HG03280 (cell line): ENCODE measurements at regions not wholly inside any gene's neighbourhood (a gene's known extent, or its start where the extent isn't known, plus 50 kb on each side); places are given as distances from the start of the nearest gene placed in this dataset.
A peak's percentile ranks its signal among the peaks of the same experiment; 100 is the strongest.

ENCODE experiments used
- ATAC-seq: cut with Tn5 transposase; IDR thresholded peaks from one replicate; pipeline ENCODE4 v1.9.1; 2021; ENCODE audit warnings: mild to moderate bottlenecking, moderate library complexity; ENCODE audit not compliant: unreplicated experiment

DNA sequence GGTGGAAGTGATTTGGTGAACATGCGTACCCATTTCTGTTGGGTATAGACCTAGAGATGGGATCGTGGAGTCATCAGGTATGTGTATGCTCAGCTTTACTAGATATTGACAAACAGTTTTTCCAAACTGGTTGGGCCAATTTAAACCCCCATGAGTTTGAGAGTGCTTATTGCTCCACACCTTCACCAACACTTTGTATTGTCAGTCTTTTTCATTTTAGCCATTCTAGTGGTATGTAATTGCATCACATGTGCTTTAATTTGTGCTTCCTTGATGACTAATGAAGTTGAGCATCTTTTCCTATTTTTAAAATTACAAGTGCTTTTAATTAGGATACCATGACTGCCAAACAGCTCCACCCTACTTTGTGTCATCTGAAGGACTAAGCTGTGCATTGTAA, 158.9 kb upstream of the AKIRIN2 start:
- no peak for ATAC-seq

DNA sequence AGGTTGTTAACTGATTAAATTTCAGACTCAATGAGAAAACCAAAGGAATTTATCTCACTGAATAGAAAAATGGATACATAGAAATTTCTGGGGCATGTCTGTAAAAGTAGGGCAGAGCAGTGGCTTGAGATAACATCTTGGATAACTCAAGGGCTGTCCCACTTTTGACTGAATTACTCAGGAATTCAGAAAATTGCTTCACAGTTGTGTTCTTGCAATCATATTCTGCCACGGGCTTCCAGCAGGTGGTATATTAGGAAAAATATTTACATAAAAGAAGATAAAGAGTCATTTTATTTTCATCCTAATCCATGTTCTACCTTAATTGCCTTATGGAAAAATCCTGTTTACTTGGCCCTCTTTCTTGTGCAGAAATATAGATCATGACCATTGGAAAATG, 156.4 kb upstream of the AKIRIN2 start:
- no peak for ATAC-seq

DNA sequence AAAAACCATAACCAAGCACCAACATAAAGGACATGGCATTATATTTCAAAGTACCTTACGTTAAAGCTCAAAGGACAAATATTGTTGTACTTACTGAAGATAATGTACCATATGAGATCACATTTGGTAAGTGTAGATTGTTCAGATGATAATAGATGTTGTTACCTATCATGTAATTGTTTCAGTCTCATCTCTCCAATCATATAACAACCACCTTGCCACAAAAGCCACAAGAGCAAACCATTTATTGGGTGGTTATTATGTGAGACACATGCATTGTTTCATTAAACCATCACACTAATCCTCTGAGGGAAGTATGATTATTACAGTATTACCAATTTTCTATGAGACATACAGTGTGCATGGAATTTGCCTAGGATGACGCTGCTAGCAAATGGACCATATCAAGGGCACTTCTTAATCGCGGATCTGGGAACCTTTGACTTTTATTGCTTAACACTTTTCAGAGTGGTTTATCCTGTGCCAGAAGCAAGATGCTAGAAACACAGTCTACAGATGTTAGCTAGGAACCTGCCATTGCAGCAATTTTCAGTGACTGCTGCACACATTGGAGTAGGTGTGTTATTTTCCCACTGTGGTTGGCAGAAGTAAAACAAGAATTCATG, 149.8 kb upstream of the AKIRIN2 start:
- no peak for ATAC-seq

GRCh38 chr6:87848616-87849015, 146.6 kb upstream of the AKIRIN2 start:
- no peak for ATAC-seq

DNA sequence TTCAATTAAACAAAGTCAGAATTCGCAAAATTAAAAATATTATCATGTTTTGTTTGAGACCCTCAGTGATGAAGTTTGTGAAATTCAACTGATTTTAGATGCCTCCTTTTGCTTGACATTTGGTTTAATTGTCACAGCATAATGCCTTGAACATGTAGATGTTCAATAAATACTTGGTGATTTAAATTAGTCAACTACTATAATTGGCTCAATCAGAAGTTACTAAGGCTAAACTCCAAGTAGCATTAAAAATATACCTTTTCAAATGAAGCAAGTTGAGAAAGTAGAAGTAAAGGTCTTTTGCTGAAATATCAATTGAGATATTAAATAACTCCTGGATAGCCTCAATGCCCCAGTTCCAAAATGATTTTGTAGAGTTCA, 145.8 kb upstream of the AKIRIN2 start:
- ATAC-seq: no peak

DNA sequence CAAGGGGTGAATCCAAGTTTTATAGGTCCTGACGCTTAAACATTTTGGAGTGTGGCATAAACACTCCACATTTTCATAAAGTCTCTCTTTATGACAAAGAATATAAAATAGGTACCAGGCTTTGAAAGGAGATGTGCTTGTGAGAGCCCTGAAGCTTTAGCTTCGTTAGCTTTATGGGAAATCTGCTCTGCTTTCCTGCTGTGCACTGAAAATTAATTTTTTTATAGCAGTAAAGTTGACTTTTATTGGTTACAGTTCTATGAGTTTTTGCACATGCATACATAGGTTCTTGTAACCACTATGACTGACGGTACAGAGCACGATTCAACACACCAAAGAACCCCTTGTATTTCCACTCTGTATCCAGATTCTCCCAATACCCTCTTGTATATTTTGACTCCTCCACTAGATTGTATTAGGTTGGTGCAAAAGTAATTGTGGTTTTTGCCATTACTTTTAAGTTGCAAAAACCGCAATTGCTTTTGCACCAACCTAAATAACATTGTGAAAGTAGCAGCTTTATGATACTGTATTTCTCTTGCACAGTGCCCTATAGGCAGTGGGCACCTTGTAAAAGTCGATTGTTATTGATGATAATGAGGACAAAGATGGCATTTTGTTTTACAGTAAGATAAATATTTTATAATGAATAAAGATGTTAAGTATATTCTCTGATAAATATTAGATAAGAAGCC, 145.2 kb upstream of the AKIRIN2 start:
- no peak for ATAC-seq

DNA sequence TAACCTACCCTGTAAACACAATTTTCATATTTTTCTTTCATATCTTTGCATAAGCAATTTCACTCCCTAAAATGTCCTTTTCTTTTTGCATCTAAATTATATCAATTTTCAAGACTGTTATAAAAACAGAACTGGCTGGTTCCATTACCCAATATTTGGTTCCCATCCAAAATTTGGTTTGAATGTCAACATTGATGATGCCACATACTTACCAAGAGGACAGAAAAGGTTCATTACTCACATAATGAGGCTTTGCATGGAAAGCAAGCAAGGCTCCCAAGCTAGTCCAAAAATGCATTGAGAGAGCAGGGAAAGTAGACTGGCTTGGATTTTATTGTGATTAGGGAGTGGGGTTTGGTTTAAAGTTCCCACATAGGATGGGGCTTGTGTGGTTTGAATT, 144.4 kb upstream of the AKIRIN2 start:
- no peak for ATAC-seq

DNA sequence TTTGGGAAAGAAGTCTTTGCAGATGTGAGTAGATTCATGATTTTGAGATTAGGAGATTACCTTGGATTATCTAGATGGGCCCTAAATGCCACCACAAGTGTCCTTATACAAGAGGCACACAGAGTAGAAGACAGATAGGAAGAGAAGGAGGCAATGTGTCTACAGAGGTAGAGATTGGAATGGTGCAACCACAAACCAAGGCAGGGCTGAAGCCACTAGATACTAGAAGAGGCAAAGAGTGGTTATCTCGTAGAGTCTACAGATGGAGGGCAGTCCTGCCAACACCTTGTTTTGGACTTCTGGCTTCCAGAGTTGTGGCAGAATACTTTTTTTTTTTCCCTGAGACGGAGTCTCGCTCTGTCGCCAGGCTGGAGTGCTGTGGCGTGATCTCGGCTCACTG, 138.3 kb upstream of the AKIRIN2 start:
- ATAC-seq: no peak

- no peak for ATAC-seq
These were observed 135.8 kb upstream of the AKIRIN2 start for GRCh38 chr6:87837876-87838275.

DNA sequence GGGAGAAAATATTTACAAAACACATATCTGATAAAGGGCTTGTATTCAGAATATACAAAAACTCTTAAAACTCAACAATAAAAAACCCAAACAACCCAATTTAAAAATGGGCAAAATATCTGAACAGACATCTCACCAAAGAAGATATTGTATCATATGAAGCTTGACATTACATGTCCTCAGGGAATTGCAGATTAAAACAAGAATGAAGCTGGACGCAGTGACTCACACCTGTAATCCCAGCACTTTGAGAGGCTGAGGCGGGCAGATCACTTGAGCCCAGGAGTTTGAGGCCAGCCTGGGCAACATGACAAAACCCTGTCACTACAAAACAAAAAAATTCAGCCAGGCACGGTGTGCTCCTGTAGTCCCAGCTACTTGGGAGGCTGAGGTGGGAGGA, 135.4 kb upstream of the AKIRIN2 start:
- no peak for ATAC-seq

DNA sequence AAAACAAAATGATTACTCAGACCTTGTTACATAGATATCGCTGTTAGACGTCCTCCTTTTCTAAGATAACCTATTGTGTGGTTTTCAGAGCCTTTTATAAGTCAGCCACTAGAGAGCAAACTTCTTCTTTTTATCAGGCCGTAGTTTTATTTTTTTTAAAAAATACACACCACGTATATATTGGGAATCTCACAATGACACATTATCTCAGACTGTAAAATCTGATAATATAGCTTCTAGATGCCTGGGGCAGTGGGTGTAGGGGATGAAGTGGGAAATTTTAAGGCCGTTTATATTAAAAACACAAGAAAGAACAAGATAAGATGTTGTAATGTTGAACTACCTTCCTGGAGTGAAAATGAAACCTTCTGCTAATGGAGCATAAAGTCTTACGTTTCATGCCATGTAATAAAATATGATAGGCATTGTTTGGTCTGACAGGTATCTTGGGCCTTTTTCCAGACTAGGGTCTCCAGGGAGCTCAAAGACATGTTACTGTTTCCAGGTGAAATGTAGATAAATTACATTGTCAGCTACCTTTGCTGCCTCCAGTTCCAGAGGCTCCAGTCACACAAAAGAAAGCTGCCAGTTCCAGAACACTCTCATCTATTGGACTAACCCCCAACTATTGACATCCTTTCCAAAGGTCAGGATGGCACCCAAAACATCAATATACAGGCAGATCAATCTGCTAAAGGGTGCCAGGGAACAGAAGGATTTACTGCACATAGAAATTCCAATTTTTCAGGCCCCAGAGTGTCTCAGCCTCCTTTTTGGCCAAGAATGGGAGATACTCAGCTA, 130.2 kb upstream of the AKIRIN2 start:
- peak; percentile 67 for ATAC-seq

DNA sequence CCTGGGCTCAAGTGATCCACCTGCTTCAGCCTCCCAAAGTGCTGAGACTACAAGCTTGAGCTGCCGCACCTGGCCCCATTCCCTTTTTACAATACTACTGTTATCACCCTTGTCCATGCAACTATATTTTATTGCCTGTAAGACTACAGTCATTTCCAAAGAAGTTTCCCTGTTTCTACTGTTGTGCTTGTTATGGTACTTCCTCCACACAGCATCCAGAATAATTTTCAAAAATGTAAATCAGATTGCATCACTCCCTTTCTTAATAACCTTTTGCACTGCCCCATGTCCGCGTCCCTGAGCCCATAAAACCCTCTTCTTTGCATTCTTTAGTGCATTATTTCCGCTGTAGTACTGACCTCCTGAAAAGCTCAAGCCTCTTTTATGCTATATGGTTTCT, 128.9 kb upstream of the AKIRIN2 start:
- no peak for ATAC-seq

DNA sequence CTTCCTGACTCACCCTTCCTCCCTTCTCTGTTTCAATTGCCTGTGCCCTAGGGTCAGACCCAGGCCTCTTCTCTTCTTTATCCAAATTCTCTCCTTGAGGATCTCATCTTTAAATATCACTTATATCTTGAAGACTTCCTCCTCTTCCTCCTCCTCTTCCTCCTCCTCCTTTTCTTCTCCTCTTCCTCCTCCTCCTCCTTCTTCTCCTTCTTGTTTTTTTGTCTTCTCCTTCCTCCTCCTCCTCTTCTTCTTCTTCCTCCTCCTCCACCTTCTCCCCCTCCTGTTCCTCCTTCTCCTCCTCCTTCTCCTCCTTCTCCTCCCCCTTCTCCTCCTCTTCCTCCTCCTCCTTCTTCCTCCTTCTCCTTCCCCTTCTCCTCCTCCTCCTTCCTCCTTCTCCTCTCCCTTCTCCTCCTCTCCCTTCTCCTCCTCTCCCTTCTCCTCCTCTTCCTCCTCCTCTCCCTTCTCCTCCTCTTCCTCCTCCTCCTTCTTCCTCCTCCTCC, 127.6 kb upstream of the AKIRIN2 start:
- no peak for ATAC-seq

DNA sequence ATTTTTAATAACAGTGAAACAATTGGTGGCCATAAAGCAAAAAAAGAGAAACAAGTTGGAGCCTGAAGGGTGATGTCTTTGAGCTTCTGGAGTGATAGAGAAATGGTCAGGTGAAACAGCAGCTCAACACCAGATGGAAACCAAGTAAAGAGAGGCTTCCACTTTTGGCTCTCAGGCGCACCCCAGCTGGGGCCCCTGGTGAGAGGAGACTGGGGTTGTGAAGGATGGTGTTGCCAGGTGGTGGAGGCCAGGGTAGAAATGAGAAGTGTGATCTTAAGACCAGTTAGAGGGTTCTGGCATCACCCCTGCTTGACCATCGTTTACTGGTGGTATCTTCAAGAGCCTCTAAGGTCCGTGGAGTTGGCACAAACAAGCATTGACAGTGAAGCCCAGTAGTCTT, 126.0 kb upstream of the AKIRIN2 start:
- ATAC-seq: peak; percentile 39

- no peak for ATAC-seq
These were observed 125.3 kb upstream of the AKIRIN2 start for GRCh38 chr6:87827346-87827745.

DNA sequence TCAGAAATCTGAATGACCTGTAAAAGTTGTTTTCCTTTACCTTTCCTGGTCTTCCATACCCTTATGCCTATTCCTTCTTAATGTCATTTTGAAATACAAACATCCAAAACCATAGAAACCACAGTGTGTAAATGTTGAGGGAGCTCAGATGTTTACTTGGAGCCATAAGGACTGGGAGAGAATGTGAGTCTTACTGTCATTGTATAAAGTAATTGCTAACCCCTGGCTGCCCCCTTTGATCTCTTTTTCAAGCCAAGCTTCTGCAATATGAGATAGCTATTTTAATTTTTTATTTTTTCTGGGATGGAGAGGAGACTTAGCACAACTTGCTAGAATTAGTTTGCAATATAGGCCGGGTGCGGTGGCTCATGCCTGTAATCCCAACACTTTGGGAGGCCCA, 124.4 kb upstream of the AKIRIN2 start:
- no peak for ATAC-seq

DNA sequence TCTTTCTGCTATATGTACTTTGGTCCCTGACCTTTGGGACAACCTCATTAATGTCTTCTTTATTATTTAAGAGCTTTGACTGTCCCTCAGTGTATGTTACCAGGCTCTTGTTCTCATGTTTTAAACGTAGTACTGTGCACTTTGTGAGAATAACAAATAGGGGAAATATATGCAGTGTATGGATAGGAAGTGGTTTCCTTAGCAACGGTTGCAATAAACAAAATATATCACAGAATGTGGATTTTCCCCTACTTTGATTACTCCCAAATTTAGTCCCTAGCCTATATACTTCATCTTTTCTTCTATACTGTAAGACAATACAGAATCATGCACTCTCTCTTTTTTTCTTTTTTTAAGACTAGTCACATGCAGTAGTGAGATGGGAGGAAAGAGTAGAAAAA, 123.8 kb upstream of the AKIRIN2 start:
- ATAC-seq: peak; percentile 75

DNA sequence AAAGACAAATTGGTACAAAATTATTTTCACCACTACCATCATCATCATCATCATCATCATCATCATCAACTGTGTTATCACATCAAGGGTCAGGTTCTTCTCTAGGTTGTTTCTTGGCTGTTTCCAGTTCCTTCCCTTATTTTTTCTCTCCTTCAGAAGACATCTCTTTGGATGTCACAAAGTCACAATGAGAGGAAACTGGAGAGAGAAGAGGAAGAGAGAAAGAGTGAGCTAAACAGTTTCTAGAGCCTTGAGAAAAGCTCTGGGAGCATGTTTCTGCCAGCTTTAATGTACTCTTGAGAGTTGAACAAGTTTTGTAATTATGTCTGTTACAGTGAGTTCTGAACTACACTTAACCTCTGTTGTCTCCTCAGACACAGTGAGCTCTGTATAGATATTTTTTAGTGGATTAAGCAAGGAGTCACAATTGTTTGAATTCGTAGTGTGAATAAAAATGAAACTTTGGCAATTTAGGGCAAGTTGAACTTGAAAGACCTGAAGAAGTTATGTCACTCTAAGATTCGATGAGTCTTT, 123.0 kb upstream of the AKIRIN2 start:
- no peak for ATAC-seq

- no peak for ATAC-seq
These were observed 120.0 kb upstream of the AKIRIN2 start for GRCh38 chr6:87822011-87822410.

GRCh38 chr6:87820343-87820984, 118.4 kb upstream of the AKIRIN2 start:
- ATAC-seq: no peak

DNA sequence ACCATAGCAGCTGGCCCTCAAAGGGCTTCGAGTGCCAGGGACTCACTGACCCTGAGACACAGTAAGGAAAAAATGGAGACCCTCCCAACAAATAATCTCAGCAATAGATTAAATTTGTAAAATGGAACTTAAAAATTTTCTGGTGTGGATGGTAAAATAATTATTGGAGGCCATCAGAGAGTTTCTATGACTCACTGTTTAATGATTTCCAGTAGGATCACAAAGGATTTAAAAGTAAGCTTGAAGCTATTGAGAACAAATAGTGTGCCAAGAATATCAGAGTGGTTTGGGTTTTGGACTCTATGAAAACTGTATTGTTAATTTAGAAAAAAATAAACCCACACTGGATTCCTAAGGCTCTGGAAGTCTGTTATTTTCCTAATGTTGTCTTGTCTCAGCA, 115.2 kb upstream of the AKIRIN2 start:
- no peak for ATAC-seq
